HG03558 (cell line): ENCODE measurements at regions not wholly inside any gene's neighbourhood (a gene's known extent, or its start where the extent isn't known, plus 50 kb on each side); places are given as distances from the start of the nearest gene placed in this dataset.

ENCODE experiments used
- ATAC-seq: cut with Tn5 transposase; IDR thresholded peaks from one replicate; pipeline ENCODE4 v1.9.1; 2021; ENCODE audit warnings: moderate number of reproducible peaks; ENCODE audit not compliant: unreplicated experiment; ENCODE audit errors: extremely low read depth

DNA sequence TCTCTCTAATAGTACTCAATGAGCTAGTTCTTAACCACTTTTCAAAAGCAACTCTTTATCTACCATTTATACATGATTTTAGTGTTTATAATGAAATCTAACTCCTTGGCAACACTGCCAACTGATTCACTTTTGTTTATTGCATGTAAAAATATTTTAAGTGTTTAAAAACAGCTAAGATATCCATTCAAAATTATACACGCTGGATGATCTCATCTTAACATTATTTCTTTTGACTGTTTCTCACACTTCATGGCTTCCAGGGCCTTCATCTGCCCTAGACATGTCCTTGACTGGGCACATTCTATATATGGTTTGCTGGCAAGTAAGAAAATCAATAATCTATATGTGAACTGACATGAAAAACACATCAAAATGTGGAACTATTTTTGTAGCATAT is 414.6 kb upstream of the LUZP2 start:
- ATAC-seq, result no peak

DNA sequence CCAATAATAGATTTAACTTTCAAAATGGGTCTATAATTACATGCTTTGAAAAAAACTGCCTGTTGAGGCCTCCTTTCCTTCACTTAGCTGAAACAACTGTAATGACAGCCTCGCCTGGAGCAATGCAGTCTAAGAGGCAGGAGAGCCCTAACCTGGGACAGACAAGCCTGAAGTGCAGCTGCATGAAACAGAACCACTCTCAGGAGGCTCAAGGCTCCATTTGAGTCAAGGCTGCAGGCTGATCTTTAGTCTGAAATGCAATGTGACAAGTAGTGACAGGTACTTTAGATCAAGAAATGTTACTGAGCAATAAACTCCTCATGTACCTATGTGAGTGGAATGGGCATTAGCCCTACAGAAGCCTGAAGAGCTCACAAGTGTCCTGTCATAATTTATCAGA is 414.0 kb upstream of the LUZP2 start:
- ATAC-seq, result no peak

DNA sequence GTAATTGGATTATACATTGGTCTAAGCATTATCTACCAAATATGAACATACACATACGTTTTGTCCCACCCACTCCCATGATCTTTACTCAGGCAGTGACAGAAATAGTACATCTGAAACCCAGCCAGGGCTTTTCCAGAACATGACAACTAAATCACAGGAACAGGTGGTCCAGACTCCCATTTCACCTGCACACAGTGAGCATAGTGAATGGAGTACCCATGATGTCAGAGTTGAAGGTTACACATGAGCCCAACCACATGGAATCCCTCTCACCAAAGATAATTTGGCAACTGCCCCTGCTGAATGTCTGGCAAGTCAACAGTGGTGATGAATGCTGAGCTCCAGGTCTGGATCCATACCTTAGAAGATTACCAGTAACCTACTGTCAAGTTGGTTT is 411.9 kb upstream of the LUZP2 start:
- no peak for ATAC-seq

DNA sequence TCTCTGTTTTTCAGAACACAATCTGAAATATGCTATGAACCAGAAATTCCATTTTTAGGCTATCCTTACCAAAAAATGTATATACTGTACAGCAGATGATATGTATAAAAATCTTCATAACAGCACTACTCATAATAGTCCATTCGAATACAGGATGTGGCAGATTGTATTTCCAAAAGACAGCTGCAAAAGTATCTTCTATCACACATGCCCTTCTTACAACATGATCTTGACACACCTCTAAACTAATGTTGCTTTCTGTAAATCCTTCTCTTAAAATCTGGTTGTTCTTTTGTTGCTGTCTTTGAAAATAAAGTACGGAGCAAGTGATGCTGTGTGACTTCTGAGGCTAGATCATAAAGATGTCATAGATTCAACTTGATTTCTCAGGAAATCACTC is 409.9 kb upstream of the LUZP2 start:
- ATAC-seq, result no peak

DNA sequence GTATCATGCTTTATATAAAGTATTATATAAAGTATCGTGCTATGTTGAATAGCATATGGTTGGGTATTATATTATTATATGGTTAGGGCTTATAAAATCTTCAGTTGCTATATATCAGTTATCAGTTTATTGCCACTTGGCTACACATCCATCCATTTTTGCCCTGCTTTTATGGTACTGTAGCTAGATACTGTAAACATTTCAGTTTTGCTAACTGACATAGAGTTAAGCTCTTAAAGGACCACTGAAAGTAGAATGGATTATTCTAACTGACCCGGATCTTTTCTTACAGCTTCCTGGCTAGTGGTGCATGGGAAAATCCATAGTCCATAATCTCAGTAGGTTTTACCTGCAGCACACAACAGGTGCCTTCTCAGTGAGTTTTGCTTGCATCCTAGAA is 405.3 kb upstream of the LUZP2 start:
- no peak for ATAC-seq

DNA sequence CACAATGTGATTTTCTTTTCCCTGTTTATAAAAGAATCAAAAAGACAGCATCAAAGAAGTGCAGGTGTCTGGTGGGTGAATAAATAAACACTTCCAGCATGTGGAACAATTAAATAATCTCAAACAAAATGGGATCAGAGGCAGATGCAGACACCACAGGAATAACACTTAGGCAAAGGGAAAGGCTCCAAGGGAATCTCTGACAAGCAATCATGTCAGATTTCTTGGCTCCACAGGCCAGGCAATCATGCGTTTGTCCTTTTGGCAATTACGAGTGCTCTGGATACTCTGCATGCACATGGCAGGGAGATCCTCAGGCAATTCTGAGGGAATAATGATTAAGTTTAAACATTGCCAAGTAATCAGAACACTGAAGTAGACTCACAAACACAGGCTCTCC is 403.5 kb upstream of the LUZP2 start:
- ATAC-seq, result no peak

DNA sequence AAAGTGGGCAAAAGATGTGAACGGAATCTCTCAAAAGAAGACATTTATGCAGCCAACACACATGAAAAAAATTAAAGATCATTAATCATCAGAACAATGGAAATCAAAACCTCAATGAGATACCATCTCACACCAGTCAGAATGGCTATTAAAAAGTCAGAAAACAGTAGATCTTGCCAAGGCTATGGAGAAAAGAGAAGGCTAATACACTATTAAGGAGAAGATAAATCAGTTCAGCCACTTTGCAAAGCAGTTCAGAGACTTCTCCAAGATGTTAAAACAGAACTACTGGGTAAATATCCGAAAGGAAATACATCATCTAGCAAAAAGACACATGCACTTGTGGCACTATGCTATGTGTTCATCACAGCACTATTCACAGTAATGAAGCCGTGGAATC is 388.2 kb upstream of the LUZP2 start:
- ATAC-seq, result no peak

DNA sequence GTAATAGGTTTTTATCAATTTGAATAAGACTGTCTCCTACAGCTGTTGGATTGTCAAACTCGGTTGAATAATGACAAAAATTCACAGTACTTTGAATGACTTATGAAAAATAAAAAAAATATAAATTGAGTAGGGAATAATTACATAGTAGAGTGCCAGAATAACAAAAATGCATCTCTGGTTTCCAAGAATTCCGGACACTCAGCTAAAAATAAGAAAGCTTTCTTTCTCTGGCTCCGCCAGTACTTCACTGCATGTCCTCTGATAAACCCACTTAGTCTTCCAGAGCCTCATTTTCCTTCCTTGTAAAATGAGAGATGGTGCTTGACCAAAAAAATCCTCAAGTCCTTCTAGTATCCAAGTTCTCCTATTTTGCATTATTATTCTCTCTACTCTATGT is 374.6 kb upstream of the LUZP2 start:
- ATAC-seq, result no peak

DNA sequence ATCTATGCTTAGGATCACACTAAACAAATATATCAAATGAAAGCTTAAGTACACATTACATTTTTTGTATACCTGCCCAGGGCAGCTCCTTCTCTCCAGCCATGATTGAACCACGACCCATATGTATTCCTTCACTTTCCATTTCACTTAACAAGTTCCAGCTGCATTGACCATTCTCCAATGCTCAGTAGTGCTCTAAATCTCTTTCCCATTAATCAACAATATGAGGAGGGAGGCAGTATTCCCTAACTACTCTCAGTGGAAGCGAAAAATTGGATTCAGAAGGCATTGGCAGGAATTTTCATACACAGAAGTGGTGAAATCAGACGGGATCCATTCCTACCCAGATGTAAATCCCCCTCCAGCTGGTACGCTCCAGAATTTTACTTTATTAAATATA is 372.0 kb upstream of the LUZP2 start:
- no peak for ATAC-seq

DNA sequence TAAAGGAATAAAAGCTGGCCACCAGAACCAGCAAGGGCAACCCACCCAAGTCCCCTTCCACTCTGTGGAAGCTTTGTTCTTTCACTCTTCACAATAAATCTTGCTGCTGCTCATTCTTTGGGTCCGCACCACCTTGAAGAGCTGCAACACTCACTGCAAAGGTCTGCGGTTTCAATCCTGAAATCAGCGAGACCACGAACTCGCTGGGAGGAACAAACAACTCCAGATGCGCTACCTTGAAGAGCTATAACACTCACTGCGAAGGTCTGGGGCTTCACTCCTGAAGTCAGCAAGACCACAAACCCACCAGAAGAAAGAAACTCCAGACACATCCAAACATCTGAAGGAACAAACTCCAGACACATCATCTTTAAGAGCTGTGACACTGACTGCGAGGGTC is 365.2 kb upstream of the LUZP2 start:
- no peak for ATAC-seq

DNA sequence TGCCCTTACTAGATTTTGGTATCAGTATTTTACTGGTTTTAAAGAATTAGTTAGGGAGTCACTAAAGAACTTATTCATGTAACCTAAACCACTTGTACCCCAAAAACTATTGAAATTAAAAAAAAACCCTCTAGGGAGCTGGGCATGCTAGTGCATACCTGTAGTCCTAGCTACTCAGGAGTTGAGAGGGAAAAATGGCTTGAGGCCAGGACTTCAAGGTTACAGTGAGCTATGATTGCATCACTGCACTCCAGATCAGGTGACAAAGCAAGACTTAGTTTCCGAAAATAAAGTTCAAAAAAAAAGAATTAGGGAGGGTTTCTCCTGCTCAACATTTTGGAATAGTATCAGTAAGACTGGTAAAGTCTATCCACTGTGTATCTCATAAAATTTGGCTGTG is 364.4 kb upstream of the LUZP2 start:
- ATAC-seq, result no peak

DNA sequence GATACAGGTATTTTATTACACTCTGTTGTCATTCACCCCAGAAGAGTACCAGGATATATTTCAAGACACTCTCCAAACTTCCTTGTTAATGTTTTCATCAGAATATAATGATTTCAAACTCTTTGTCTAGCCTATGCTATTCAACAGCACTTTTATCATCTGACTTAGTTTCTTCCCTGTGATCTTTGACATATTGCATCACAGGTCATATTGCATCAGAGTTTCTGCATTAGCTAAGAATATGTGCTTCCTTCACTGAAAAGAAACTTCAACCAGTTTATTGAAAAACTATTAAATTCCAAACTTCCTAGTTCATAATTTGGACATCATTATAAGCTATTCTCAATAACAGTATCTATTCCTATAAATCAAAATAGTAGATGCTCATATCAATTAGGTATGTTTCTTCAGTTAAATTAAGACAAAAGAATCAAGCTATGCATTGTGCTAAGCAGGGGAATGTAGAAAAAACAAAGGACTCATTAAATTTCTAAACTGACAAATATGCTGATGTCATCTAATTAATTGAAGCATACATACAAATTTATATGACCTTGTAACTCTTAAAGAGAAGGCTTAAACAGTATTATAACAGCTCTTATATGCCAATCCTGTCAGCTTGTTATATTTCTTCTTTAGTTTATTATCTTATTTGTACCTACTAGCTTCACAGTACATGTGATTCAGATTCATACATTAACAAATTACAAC is 361.8 kb upstream of the LUZP2 start:
- no peak for ATAC-seq

DNA sequence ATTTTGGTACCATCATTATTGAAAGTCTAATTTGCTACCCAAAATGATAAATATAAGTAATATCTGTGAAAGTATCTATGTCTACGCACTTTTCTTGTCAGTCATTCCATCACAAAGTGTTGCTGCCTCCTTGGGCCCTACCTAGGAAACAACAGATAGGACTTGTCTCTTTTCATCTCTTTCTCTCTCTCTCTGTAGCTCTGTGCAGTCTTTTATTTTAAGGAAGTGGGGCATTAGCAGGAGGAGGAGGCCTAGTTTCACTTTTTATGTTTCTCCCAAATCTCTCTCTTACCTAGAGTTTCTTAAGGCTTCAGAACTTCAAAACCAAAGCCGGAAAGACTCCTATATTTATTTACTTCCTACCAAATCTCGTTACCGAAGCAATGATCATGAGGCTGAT is 354.8 kb upstream of the LUZP2 start:
- ATAC-seq, result no peak

DNA sequence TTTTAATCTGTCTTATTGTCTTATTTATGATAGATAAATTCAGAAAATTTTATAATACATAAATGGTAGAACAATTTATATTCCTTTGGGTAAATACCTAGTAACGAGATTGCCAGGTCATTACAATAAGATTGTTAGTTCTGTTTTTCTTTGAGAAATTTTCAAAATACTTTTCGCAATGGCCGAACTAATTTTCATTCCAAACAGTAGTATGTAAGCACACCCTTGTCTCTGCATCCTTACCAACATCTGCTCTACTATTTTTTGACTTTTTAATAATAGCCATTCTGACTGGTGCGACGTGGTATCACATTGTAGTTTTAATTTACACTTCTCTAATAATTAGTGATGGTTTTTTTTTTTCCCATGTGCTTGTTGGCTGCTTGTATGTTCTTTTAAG is 351.4 kb upstream of the LUZP2 start:
- ATAC-seq, result no peak

DNA sequence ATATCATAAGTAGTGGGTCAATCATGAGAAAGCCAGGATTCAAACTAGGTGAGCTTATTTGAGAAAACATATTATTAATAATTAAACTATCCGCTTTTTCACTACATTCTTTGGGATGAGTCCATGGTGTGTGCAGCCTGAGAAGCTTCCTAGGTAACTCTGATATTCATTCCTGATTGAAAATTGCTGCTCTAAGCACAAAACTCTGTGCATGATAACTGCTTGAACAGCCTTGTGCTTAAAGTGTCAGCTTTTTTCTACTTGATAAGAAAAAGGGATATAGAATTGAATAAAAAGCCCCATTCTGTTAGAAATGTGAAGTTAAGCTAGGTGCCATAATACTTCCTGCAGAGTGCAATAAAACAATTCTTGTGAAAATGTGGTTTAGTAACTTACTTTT is 343.5 kb upstream of the LUZP2 start:
- no peak for ATAC-seq

DNA sequence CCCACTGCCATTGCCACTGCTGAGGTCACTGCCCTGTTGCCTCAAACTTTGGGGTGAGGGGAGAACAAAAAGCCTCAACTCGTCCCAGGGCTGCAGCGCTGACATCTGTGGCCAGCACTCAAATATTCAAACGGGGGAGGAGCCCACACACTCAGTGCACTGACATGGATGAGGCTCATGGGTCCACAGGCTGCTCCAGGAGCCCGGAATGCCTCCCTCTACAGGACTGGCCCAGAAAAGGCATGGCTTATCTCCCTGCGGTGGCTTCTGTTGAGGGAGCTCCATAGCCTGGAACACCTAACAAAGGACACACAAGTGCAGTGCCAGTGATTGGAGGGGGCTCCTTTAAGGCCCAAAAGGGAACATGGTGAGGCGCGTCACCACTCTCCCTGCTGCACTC is 341.1 kb upstream of the LUZP2 start:
- no peak for ATAC-seq

DNA sequence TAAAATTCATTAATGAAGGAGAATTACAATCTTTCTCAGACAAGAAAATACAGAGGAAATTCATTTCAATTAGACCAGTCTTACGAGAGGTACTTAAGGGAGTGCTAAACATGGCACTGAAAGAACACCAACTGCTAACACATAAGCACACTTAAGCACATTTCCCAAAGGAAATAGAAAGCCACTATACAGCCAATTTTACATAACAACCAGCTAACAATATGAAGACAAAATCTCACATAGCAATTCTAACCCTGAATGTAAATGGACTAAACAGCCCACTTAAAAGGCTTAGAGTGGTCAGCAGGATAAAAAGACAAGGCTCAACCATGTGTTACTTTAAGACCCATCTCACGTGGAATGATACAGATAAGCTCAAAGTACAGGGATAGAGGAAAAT is 339.5 kb upstream of the LUZP2 start:
- no peak for ATAC-seq

DNA sequence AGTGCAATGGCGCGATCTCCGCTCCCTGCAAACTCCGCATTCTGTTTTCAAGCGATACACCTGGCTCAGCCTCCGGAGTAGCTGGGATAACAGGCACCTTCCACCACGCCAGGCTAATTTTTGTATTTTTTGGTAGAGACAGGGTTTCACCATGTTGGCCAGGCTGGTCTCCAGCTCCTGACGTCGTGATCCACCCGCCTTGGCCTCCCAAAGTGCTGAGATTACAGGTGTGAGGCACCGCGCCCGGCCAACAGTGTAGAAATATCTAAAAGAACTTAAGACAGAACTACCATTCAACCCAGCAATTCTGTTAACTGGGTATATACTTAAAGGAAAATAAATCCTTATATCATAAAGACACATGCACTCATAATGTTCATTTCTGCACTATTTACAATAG is 335.3 kb upstream of the LUZP2 start:
- no peak for ATAC-seq

DNA sequence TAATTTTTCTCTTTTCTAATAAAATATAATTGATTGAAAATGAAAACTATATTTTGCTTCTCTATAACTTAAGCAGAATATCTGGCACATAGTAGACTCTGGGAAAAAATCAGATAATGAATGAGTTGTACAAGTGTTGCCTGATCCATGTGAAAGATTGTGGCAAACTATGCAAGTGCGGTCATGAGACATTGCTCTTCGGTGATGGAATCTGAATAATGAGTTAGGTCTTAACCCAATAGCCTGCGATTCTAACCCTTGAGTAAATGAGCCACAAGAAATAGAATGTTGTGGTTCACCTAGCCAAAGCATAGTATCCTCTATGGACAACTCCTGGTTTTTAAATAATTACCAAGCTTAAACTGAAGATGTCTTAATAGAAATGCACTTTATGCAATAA is 333.7 kb upstream of the LUZP2 start:
- no peak for ATAC-seq

DNA sequence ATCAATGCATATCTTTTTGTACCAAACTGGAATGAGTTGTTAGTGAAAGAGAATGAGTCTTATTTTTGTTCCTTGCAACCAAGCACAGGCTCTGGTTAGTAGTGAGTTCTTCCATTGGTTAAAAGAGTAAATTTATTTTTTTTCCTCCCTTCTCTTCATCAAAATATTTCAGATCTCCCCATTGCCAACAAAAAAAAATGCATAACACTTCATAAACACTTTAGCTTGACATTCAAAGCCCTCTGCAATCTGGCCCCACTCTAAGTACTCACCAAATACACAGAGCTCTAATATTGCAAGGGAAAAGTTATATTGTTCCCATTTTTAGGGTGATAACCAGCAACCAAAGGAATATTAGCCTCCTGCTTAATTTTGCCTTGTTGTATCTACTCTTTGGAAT is 333.0 kb upstream of the LUZP2 start:
- ATAC-seq, result no peak

DNA sequence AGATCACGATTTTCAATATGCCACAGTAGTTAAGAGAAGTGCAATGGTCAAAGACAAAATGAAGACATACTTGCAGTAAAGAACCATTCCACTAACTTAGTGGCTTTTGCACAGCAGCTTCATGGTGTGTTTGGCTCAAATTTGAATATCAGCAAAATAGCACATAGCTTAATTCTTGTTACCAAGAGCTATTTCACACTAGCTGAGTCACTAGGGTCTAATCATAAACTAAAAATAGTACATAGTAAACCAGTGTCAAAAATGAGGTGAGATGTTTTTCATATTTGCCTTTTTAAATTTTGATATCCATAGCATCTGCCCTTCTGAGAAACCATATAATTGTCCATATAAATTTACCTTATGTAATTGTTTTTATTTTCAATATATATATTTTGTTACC is 325.0 kb upstream of the LUZP2 start:
- no peak for ATAC-seq

DNA sequence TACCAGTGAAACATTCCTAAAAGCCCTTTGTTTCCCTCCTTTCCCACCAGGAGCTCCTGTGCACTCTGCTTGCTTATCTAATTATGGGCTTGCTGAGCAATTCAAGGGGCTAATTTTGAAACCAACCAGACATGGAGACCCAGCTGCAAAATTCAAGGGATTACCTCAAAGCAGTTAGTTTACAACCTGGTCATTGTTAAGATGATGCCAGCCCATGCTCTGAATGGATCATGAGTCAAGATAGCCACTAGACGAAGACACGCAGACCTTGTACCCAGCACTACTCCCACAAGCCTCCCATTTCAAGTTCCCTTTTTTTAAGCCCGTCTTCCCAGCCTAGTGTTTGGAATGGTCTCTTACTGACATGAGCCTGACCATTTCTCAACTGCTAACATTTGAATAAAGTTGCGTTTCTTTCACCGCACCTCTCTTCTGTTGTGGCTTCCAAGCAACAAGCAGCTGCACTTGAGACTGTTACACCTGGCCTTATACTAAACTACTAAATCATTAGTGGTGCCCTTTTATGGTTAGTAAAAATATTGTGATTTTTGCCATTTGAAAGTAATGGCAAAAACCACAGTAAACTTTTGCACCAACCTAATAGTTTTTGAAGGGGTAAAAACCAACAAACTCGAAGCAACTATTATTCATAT is 315.3 kb upstream of the LUZP2 start:
- no peak for ATAC-seq
